ENCODE measurements at regions not wholly inside any gene's neighbourhood (a gene's known extent, or its start where the extent isn't known, plus 50 kb on each side); places are given as distances from the start of the nearest gene placed in this dataset.

- 88% methylated on average over 16 of the region's 17 CpGs for WGBS (ENCODE audit: insufficient coverage)
- intact Hi-C loops (cut with micrococcal nuclease) = no loop called here
- H3K27ac ChIP-seq (ENCODE audit: low read length in 2 of 2) = no peak overlapping the region
- H3K4me1 ChIP-seq (ENCODE audit: control insufficient read depth in 2 of 2, insufficient read depth in 2 of 2, low read length in 2 of 2) = no peaks in the 10 kb centered on the region
- no peak overlapping the region for H3K9ac ChIP-seq (ENCODE audit: low read length)
- H4K20me1 ChIP-seq (ENCODE audit: control insufficient read depth, insufficient read depth, low read length, poor library complexity, severe bottlenecking) = no peaks in the 10 kb centered on the region
- Mint-ChIP-seq H3K9me3 (ENCODE audit: insufficient read depth) (peaks cover 3% of the 10 kb centered on the region), H3K4me1 (no peaks in the 10 kb centered on the region), H3K27ac (no peak overlapping the region), H3K27me3 (no peaks in the 10 kb centered on the region), H3K4me3 (no peak overlapping the region)
- ChIA-PET CTCF (no interaction called here), POLR2A (no interaction called here)
- H3K27me3 ChIP-seq (replicated peaks in 1 of 4; ENCODE audit: control extremely low read depth in 1 of 4, control insufficient read depth in 3 of 4, insufficient read depth in 4 of 4, low read length in 3 of 4) = no peaks in the 10 kb centered on the region
- no peak overlapping the region for H2AFZ ChIP-seq (ENCODE audit: insufficient read depth, low read depth, low read length, poor library complexity, severe bottlenecking)
- DNase-seq (no peak), ATAC-seq (ENCODE audit: low read depth) (no peak)
- H3K4me2 ChIP-seq (replicated peaks; ENCODE audit: low read depth, low read length, poor library complexity, severe bottlenecking) = no peak overlapping the region
- TF ChIP-seq EZH2 (IDR thresholded peaks at IDR 0.05; ENCODE audit: borderline replicate concordance, insufficient read depth, low read depth, low read length, poor library complexity, severe bottlenecking) = no peak
- TF ChIP-seq, protein P1, sequence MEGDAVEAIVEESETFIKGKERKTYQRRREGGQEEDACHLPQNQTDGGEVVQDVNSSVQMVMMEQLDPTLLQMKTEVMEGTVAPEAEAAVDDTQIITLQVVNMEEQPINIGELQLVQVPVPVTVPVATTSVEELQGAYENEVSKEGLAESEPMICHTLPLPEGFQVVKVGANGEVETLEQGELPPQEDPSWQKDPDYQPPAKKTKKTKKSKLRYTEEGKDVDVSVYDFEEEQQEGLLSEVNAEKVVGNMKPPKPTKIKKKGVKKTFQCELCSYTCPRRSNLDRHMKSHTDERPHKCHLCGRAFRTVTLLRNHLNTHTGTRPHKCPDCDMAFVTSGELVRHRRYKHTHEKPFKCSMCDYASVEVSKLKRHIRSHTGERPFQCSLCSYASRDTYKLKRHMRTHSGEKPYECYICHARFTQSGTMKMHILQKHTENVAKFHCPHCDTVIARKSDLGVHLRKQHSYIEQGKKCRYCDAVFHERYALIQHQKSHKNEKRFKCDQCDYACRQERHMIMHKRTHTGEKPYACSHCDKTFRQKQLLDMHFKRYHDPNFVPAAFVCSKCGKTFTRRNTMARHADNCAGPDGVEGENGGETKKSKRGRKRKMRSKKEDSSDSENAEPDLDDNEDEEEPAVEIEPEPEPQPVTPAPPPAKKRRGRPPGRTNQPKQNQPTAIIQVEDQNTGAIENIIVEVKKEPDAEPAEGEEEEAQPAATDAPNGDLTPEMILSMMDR (IDR thresholded peaks at IDR 0.05) = no peak
- H3K79me2 ChIP-seq (ENCODE audit: control insufficient read depth, insufficient read depth, low read length) = no peaks in the 10 kb centered on the region
- no peak overlapping the region for H3K4me3 ChIP-seq (ENCODE audit: control extremely low read depth in 1 of 5, extremely low read depth in 1 of 5, insufficient read depth in 1 of 5, low read depth in 2 of 5, low read length in 4 of 5)
- H3K9me3 ChIP-seq (ENCODE audit: control extremely low read depth in 1 of 3, control insufficient read depth in 2 of 3, insufficient read depth in 1 of 3, low read length in 2 of 3) = peaks cover 0 to 58% (median 0%) of the 10 kb centered on the region in 3 donors
- H3K36me3 ChIP-seq (replicated peaks in 1 of 2; ENCODE audit: control extremely low read depth in 1 of 2, control insufficient read depth in 1 of 2, extremely low read depth in 1 of 2, insufficient read depth in 2 of 2, low read length in 1 of 2) = no peaks in the 10 kb centered on the region
These were observed 145.9 kb upstream of the IRX2 start for GRCh38 chr5:2897276-2897961.

DNA sequence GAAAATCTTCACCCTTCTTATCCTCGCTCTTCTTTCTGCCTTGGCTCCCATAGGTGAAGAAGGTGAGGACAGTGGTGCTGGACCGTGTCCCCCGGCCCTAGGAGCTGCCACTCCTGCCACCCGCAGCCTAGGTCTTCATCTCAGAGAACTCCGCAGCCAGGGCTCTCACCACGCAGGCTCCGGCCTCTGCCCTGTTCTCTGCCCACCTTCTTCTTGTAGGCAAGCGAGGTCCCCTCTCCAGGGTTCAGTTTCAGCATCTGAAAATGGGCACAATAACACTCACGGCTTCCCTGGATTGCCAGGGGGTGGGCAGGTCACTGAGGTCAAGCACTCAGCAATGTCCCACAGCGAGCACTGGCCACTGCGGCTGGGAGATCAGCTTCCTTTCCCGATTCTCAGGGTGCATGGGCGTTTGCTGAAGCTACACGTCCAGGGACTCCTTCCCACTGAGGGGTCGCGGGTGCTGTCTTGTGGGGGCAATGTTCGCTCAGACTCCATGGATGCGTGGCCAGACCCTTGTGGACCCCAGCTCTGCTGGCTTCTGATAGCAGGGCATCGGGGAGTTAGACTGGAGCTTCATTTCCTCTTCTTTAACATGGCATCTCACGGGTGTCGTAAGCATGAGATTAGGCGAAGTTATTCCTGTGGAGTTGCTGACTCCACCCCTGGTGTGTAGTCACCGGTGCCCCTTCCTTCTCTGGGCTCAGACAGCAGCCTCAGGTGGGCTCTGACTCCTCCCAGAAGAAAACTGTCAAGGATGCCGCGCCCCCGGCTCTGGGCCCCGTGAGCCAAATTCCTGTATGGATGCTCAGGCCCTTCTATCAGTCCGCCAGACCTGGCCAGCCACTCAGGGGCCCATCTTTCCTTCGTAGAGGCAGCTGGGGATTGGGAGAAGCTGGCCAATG lies 145.1 kb upstream of the IRX2 start:
- no peaks in the 10 kb centered on the region for H3K36me3 ChIP-seq (replicated peaks in 1 of 2; ENCODE audit: control extremely low read depth in 1 of 2, control insufficient read depth in 1 of 2, extremely low read depth in 1 of 2, insufficient read depth in 2 of 2, low read length in 1 of 2)
- no peaks in the 10 kb centered on the region for H3K27me3 ChIP-seq (replicated peaks in 1 of 4; ENCODE audit: control extremely low read depth in 1 of 4, control insufficient read depth in 3 of 4, insufficient read depth in 4 of 4, low read length in 3 of 4)
- no peak overlapping the region for H3K9ac ChIP-seq (ENCODE audit: low read length)
- H3K4me3 ChIP-seq (ENCODE audit: control extremely low read depth in 1 of 5, extremely low read depth in 1 of 5, insufficient read depth in 1 of 5, low read depth in 2 of 5, low read length in 4 of 5) = no peak overlapping the region
- intact Hi-C loops (cut with micrococcal nuclease) = no loop called here
- H3K4me2 ChIP-seq (replicated peaks; ENCODE audit: low read depth, low read length, poor library complexity, severe bottlenecking) = no peak overlapping the region
- H3K4me3 Mint-ChIP-seq = no peak overlapping the region
- H3K27ac Mint-ChIP-seq = no peak overlapping the region
- peaks cover 4% of the 10 kb centered on the region for H3K9me3 Mint-ChIP-seq (ENCODE audit: insufficient read depth)
- POLR2A ChIA-PET = no interaction called here
- H3K4me1 ChIP-seq (ENCODE audit: control insufficient read depth in 2 of 2, insufficient read depth in 2 of 2, low read length in 2 of 2) = no peaks in the 10 kb centered on the region
- CTCF ChIA-PET = interaction anchor here (0.5 kb wide), 1 partner anchor 1022 kb away, joined by 3 read pairs; no protein-coding TSS in a partner anchor
- H3K79me2 ChIP-seq (ENCODE audit: control insufficient read depth, insufficient read depth, low read length) = no peaks in the 10 kb centered on the region
- no peaks in the 10 kb centered on the region for H4K20me1 ChIP-seq (ENCODE audit: control insufficient read depth, insufficient read depth, low read length, poor library complexity, severe bottlenecking)
- 89% methylated on average over 23 of the region's 29 CpGs for WGBS (ENCODE audit: insufficient coverage)
- no peaks in the 10 kb centered on the region for H3K4me1 Mint-ChIP-seq
- ATAC-seq (ENCODE audit: low read depth) (no peak), DNase-seq (no peak)
- no peak for TF ChIP-seq EZH2 (IDR thresholded peaks at IDR 0.05; ENCODE audit: borderline replicate concordance, insufficient read depth, low read depth, low read length, poor library complexity, severe bottlenecking)
- TF ChIP-seq, protein P1 (IDR thresholded peaks at IDR 0.05) = no peak
- no peak overlapping the region for H2AFZ ChIP-seq (ENCODE audit: insufficient read depth, low read depth, low read length, poor library complexity, severe bottlenecking)
- no peaks in the 10 kb centered on the region for H3K27me3 Mint-ChIP-seq
- H3K9me3 ChIP-seq (ENCODE audit: control extremely low read depth in 1 of 3, control insufficient read depth in 2 of 3, insufficient read depth in 1 of 3, low read length in 2 of 3) = peaks cover 0 to 56% (median 0%) of the 10 kb centered on the region in 3 donors
- H3K27ac ChIP-seq (ENCODE audit: low read length in 2 of 2) = no peak overlapping the region
